ENCODE measurements at regions not wholly inside any gene's neighbourhood (a gene's known extent, or its start where the extent isn't known, plus 50 kb on each side); places are given as distances from the start of the nearest gene placed in this dataset.

GRCh38 chr14:66369157-66369697 lies 116.9 kb upstream of the CCDC196 start:
- TF ChIP-seq CTCF (IDR thresholded peaks at IDR 0.05) (no peak), POLR2A (IDR thresholded peaks at IDR 0.05) (no peak)
